ENCODE measurements at regions not wholly inside any gene's neighbourhood (a gene's known extent, or its start where the extent isn't known, plus 50 kb on each side); places are given as distances from the start of the nearest gene placed in this dataset.

GRCh38 chr4:27835851-27836250 lies 975.2 kb downstream of the STIM2 start:
- no peaks in the 10 kb centered on the region for H3K27me3 ChIP-seq (ENCODE audit: insufficient read depth, low read depth)
- no peak for TF ChIP-seq EZH2 (IDR thresholded peaks at IDR 0.05; ENCODE audit: low read depth)
- TF ChIP-seq CTCF (conservative IDR thresholded peaks at IDR 0.05), result no peak
- H3K79me2 ChIP-seq (ENCODE audit: low read depth), result no peaks in the 10 kb centered on the region
- no peaks in the 10 kb centered on the region for H3K9me2 ChIP-seq (ENCODE audit: insufficient read depth)
- H3K27ac ChIP-seq, result no peak overlapping the region
- H3K36me3 ChIP-seq (ENCODE audit: low read depth), result no peaks in the 10 kb centered on the region
- ChIA-PET POLR2A (ENCODE audit: unreplicated experiment) (no interaction called here), CTCF (no interaction called here)
- no peak overlapping the region for H3K4me3 ChIP-seq
- H3K4me2 ChIP-seq, result no peak overlapping the region
- BruUV-seq (replicated peaks), result no TSS peak
- H3K9me3 ChIP-seq (ENCODE audit: insufficient read depth, low read depth), result no peaks in the 10 kb centered on the region
- H3F3A ChIP-seq (ENCODE audit: insufficient read depth, low read depth), result no peaks in the 10 kb centered on the region
- intact Hi-C loops (cut with micrococcal nuclease; ENCODE audit: unreplicated experiment), result no loop called here
- H4K20me1 ChIP-seq (ENCODE audit: insufficient read depth), result no peaks in the 10 kb centered on the region
- DNase-seq, result no peak
- no peak overlapping the region for H2AFZ ChIP-seq
- no peaks in the 10 kb centered on the region for H3K4me1 ChIP-seq (replicated peaks; ENCODE audit: insufficient read depth)

- Histone ChIP-seq H3K36me3 (ENCODE audit: low read depth) (no peaks in the 10 kb centered on the region), H3K4me1 (replicated peaks; ENCODE audit: insufficient read depth) (no peaks in the 10 kb centered on the region), H2AFZ (no peak overlapping the region), H3K4me3 (no peak overlapping the region), H3K27ac (no peak overlapping the region), H3K79me2 (ENCODE audit: low read depth) (no peaks in the 10 kb centered on the region), H4K20me1 (ENCODE audit: insufficient read depth) (no peaks in the 10 kb centered on the region), H3K4me2 (no peak overlapping the region), H3F3A (ENCODE audit: insufficient read depth, low read depth) (no peaks in the 10 kb centered on the region), H3K9me2 (ENCODE audit: insufficient read depth) (no peaks in the 10 kb centered on the region), H3K27me3 (ENCODE audit: insufficient read depth, low read depth) (no peaks in the 10 kb centered on the region), H3K9me3 (ENCODE audit: insufficient read depth, low read depth) (no peaks in the 10 kb centered on the region)
- ChIA-PET CTCF (no interaction called here), POLR2A (ENCODE audit: unreplicated experiment) (no interaction called here)
- intact Hi-C loops (cut with micrococcal nuclease; ENCODE audit: unreplicated experiment), result no loop called here
- BruUV-seq (replicated peaks), result no TSS peak
- TF ChIP-seq EZH2 (IDR thresholded peaks at IDR 0.05; ENCODE audit: low read depth) (no peak), CTCF (conservative IDR thresholded peaks at IDR 0.05) (no peak)
- DNase-seq, result no peak
These were observed 975.9 kb downstream of the STIM2 start for GRCh38 chr4:27836523-27836922.

- BruUV-seq (replicated peaks), result no TSS peak
- Histone ChIP-seq H3K4me3 (no peak overlapping the region), H3K79me2 (ENCODE audit: low read depth) (no peaks in the 10 kb centered on the region), H3K4me2 (no peak overlapping the region), H3F3A (ENCODE audit: insufficient read depth, low read depth) (no peaks in the 10 kb centered on the region), H3K9me2 (ENCODE audit: insufficient read depth) (no peaks in the 10 kb centered on the region; the same call in none of the 2 replicates), H3K36me3 (ENCODE audit: low read depth) (no peaks in the 10 kb centered on the region), H3K27ac (no peak overlapping the region), H3K27me3 (ENCODE audit: insufficient read depth, low read depth) (no peaks in the 10 kb centered on the region), H2AFZ (no peak overlapping the region), H3K9me3 (ENCODE audit: insufficient read depth, low read depth) (no peaks in the 10 kb centered on the region), H3K4me1 (replicated peaks; ENCODE audit: insufficient read depth) (no peaks in the 10 kb centered on the region), H4K20me1 (ENCODE audit: insufficient read depth) (no peaks in the 10 kb centered on the region)
- POLR2A ChIA-PET (ENCODE audit: unreplicated experiment), result no interaction called here
- TF ChIP-seq CTCF (conservative IDR thresholded peaks at IDR 0.05) (no peak), EZH2 (IDR thresholded peaks at IDR 0.05; ENCODE audit: low read depth) (no peak)
- intact Hi-C loops (cut with micrococcal nuclease; ENCODE audit: unreplicated experiment), result no loop called here
- CTCF ChIA-PET, result interaction anchor here (0.7 kb wide), 1 partner anchor 85 kb away, joined by 3 read pairs; no protein-coding TSS in a partner anchor
- DNase-seq, result no peak
These were observed 983.1 kb downstream of the STIM2 start for GRCh38 chr4:27843776-27844175.
